T-helper 17 cell (primary cell): ENCODE measurements at regions not wholly inside any gene's neighbourhood (a gene's known extent, or its start where the extent isn't known, plus 50 kb on each side); places are given as distances from the start of the nearest gene placed in this dataset.

Experiments used
- ATAC-seq: fragments of 150-1000 bp; cut with Tn5 transposase; 2 replicates; pipeline ENCODE4 v1.10.0; 2021; ENCODE audit warnings: mild to moderate bottlenecking, moderate library complexity
- DNase-seq, 3 donors: peaks; one replicate each; pipeline versions ENCODE4 v3.0.0 to v3.0.0-alpha.2; 2020 to 2021
- H3K9me3 ChIP-seq: one replicate; pipeline ENCODE4 v1.7.0; 2013; ENCODE audit warnings: low read length, mild to moderate bottlenecking; ENCODE audit not compliant: control insufficient read depth, poor library complexity, severe bottlenecking
- H3K27ac Mint-ChIP-seq: one replicate; pipeline ENCODE4 v1.8.0; 2022; ENCODE audit warnings: mild to moderate bottlenecking, moderate library complexity, mixed read lengths
- H3K27me3 Mint-ChIP-seq: one replicate; pipeline ENCODE4 v1.8.0; 2022; ENCODE audit warnings: mixed read lengths
- H3K36me3 Mint-ChIP-seq: one replicate; pipeline ENCODE4 v1.8.0; 2022; ENCODE audit warnings: low read depth, mixed read lengths
- H3K4me1 Mint-ChIP-seq: one replicate; pipeline ENCODE4 v1.8.0; 2022; ENCODE audit warnings: mild to moderate bottlenecking, mixed read lengths
- H3K4me3 Mint-ChIP-seq: one replicate; pipeline ENCODE4 v1.8.0; 2022; ENCODE audit warnings: mild to moderate bottlenecking, moderate library complexity, mixed read lengths

GRCh38 chr12:107470645-107471044, 215.0 kb upstream of the PWP1 start:
- no peaks in the 10 kb centered on the region for H3K27me3 Mint-ChIP-seq
- H3K4me3 Mint-ChIP-seq = no peak overlapping the region
- no peaks in the 10 kb centered on the region for H3K36me3 Mint-ChIP-seq
- H3K4me1 Mint-ChIP-seq = peaks cover 29% of the 10 kb centered on the region
- ATAC-seq = no peak
- no peak for DNase-seq
- H3K9me3 ChIP-seq = no peaks in the 10 kb centered on the region
- H3K27ac Mint-ChIP-seq = peak overlapping the region; percentile 47

- DNase-seq (no peak), ATAC-seq (no peak)
- Mint-ChIP-seq H3K4me1 (peaks cover 28% of the 10 kb centered on the region), H3K27me3 (no peaks in the 10 kb centered on the region), H3K4me3 (no peak overlapping the region), H3K36me3 (no peaks in the 10 kb centered on the region), H3K27ac (no peak overlapping the region)
- H3K9me3 ChIP-seq = no peaks in the 10 kb centered on the region
Observed at GRCh38 chr12:107472308-107472707, 213.3 kb upstream of the PWP1 start.

- no peaks in the 10 kb centered on the region for H3K27me3 Mint-ChIP-seq
- peaks cover 24% of the 10 kb centered on the region for H3K4me1 Mint-ChIP-seq
- no peak for ATAC-seq
- DNase-seq = no peak
- H3K4me3 Mint-ChIP-seq = no peak overlapping the region
- H3K9me3 ChIP-seq = no peaks in the 10 kb centered on the region
- H3K27ac Mint-ChIP-seq = no peak overlapping the region
- no peaks in the 10 kb centered on the region for H3K36me3 Mint-ChIP-seq
Observed at GRCh38 chr12:107474099-107474498, 211.5 kb upstream of the PWP1 start.

GRCh38 chr12:107474639-107475539, 210.7 kb upstream of the PWP1 start:
- Mint-ChIP-seq H3K27ac (no peak overlapping the region), H3K27me3 (no peaks in the 10 kb centered on the region), H3K36me3 (no peaks in the 10 kb centered on the region), H3K4me3 (peak overlapping the region; percentile 36), H3K4me1 (peaks cover 27% of the 10 kb centered on the region)
- no peak for ATAC-seq
- no peaks in the 10 kb centered on the region for H3K9me3 ChIP-seq
- DNase-seq = no peak

GRCh38 chr12:107475900-107476299, 209.7 kb upstream of the PWP1 start:
- H3K9me3 ChIP-seq = no peaks in the 10 kb centered on the region
- H3K27me3 Mint-ChIP-seq = no peaks in the 10 kb centered on the region
- H3K4me1 Mint-ChIP-seq = peaks cover 35% of the 10 kb centered on the region
- no peaks in the 10 kb centered on the region for H3K36me3 Mint-ChIP-seq
- ATAC-seq (no peak), DNase-seq (no peak)
- H3K27ac Mint-ChIP-seq = no peak overlapping the region
- H3K4me3 Mint-ChIP-seq = no peak overlapping the region

- H3K36me3 Mint-ChIP-seq = no peaks in the 10 kb centered on the region
- no peaks in the 10 kb centered on the region for H3K9me3 ChIP-seq
- no peak overlapping the region for H3K27ac Mint-ChIP-seq
- no peaks in the 10 kb centered on the region for H3K27me3 Mint-ChIP-seq
- H3K4me3 Mint-ChIP-seq = no peak overlapping the region
- no peak for ATAC-seq
- peaks cover 39% of the 10 kb centered on the region for H3K4me1 Mint-ChIP-seq
- DNase-seq = no peak
Observed at GRCh38 chr12:107477018-107477417, 208.6 kb upstream of the PWP1 start.

- H3K27ac Mint-ChIP-seq = no peak overlapping the region
- DNase-seq (no peak), ATAC-seq (no peak)
- peaks cover 2% of the 10 kb centered on the region for H3K36me3 Mint-ChIP-seq
- no peak overlapping the region for H3K4me3 Mint-ChIP-seq
- no peaks in the 10 kb centered on the region for H3K9me3 ChIP-seq
- H3K27me3 Mint-ChIP-seq = no peaks in the 10 kb centered on the region
- H3K4me1 Mint-ChIP-seq = peaks cover 42% of the 10 kb centered on the region
Observed at GRCh38 chr12:107477947-107478610, 207.5 kb upstream of the PWP1 start.

- H3K9me3 ChIP-seq = no peaks in the 10 kb centered on the region
- Mint-ChIP-seq H3K36me3 (peaks cover 2% of the 10 kb centered on the region), H3K27me3 (no peaks in the 10 kb centered on the region), H3K4me1 (peaks cover 40% of the 10 kb centered on the region), H3K27ac (no peak overlapping the region), H3K4me3 (no peak overlapping the region)
- ATAC-seq (no peak), DNase-seq (no peak)
Observed at GRCh38 chr12:107478881-107479280, 206.7 kb upstream of the PWP1 start.

- H3K27ac Mint-ChIP-seq = no peak overlapping the region
- ATAC-seq = no peak
- H3K36me3 Mint-ChIP-seq = peaks cover 2% of the 10 kb centered on the region
- no peak for DNase-seq
- H3K9me3 ChIP-seq = no peaks in the 10 kb centered on the region
- H3K27me3 Mint-ChIP-seq = no peaks in the 10 kb centered on the region
- H3K4me3 Mint-ChIP-seq = peak overlapping the region; percentile 15
- H3K4me1 Mint-ChIP-seq = peaks cover 41% of the 10 kb centered on the region
Observed at GRCh38 chr12:107480836-107481608, 204.6 kb upstream of the PWP1 start.

- peaks cover 56% of the 10 kb centered on the region for H3K4me1 Mint-ChIP-seq
- DNase-seq = no peak
- no peaks in the 10 kb centered on the region for H3K9me3 ChIP-seq
- H3K36me3 Mint-ChIP-seq = peaks cover 2% of the 10 kb centered on the region
- H3K4me3 Mint-ChIP-seq = no peak overlapping the region
- ATAC-seq = no peak
- H3K27me3 Mint-ChIP-seq = no peaks in the 10 kb centered on the region
- no peak overlapping the region for H3K27ac Mint-ChIP-seq
Observed at GRCh38 chr12:107484230-107484629, 201.4 kb upstream of the PWP1 start.

GRCh38 chr12:107484941-107485340, 200.7 kb upstream of the PWP1 start:
- DNase-seq (no peak), ATAC-seq (no peak)
- H3K36me3 Mint-ChIP-seq = peaks cover 2% of the 10 kb centered on the region
- no peaks in the 10 kb centered on the region for H3K27me3 Mint-ChIP-seq
- H3K4me3 Mint-ChIP-seq = no peak overlapping the region
- no peak overlapping the region for H3K27ac Mint-ChIP-seq
- no peaks in the 10 kb centered on the region for H3K9me3 ChIP-seq
- peaks cover 50% of the 10 kb centered on the region for H3K4me1 Mint-ChIP-seq

- ATAC-seq (no peak), DNase-seq (no peak)
- peaks cover 2% of the 10 kb centered on the region for H3K36me3 Mint-ChIP-seq
- H3K4me3 Mint-ChIP-seq = no peak overlapping the region
- H3K27ac Mint-ChIP-seq = no peak overlapping the region
- no peaks in the 10 kb centered on the region for H3K27me3 Mint-ChIP-seq
- peaks cover 42% of the 10 kb centered on the region for H3K4me1 Mint-ChIP-seq
- no peaks in the 10 kb centered on the region for H3K9me3 ChIP-seq
Observed at GRCh38 chr12:107485731-107486130, 199.9 kb upstream of the PWP1 start.

GRCh38 chr12:107486140-107486892, 199.3 kb upstream of the PWP1 start:
- no peak for DNase-seq
- Mint-ChIP-seq H3K27me3 (no peaks in the 10 kb centered on the region), H3K36me3 (peaks cover 2% of the 10 kb centered on the region), H3K27ac (no peak overlapping the region), H3K4me1 (peaks cover 46% of the 10 kb centered on the region), H3K4me3 (no peak overlapping the region)
- no peaks in the 10 kb centered on the region for H3K9me3 ChIP-seq
- no peak for ATAC-seq
